ENCODE measurements at regions not wholly inside any gene's neighbourhood (a gene's known extent, or its start where the extent isn't known, plus 50 kb on each side); places are given as distances from the start of the nearest gene placed in this dataset.

GRCh38 chr6:66390393-66390792, 683.4 kb upstream of the EYS start:
- no peak overlapping the region for H2AFZ ChIP-seq (ENCODE audit: low read depth)

GRCh38 chr6:66376001-66376400, 669.0 kb upstream of the EYS start:
- no peaks in the 10 kb centered on the region for H3K27me3 ChIP-seq (ENCODE audit: insufficient read depth, low read depth)
- H3K27ac ChIP-seq = no peak overlapping the region
- H2AFZ ChIP-seq (ENCODE audit: low read depth) = no peak overlapping the region
- H4K20me1 ChIP-seq (ENCODE audit: insufficient read depth) = no peaks in the 10 kb centered on the region
- H3K4me1 ChIP-seq (ENCODE audit: low read depth, poor library complexity, severe bottlenecking) = peaks cover 12% of the 10 kb centered on the region
- H3K36me3 ChIP-seq (ENCODE audit: insufficient read depth) = no peaks in the 10 kb centered on the region
- no peak for TF ChIP-seq CTCF (conservative IDR thresholded peaks at IDR 0.05; ENCODE audit: low read depth, low read length)
- H3K4me3 ChIP-seq (IDR thresholded peaks at IDR 0.05; ENCODE audit: insufficient read depth, low read depth, low read length) = no peak overlapping the region
- no peak overlapping the region for H3K4me2 ChIP-seq
- no peak overlapping the region for H3K9ac ChIP-seq
- no peaks in the 10 kb centered on the region for H3K79me2 ChIP-seq (ENCODE audit: insufficient read depth, low read depth)

More at GRCh38 chr6:66390393-66390792, 683.4 kb upstream of the EYS start:
- H3K4me2 ChIP-seq = no peak overlapping the region
- TF ChIP-seq CTCF (conservative IDR thresholded peaks at IDR 0.05; ENCODE audit: low read depth, low read length) = no peak
- H3K4me3 ChIP-seq (IDR thresholded peaks at IDR 0.05; ENCODE audit: insufficient read depth, low read depth, low read length) = no peak overlapping the region
- no peaks in the 10 kb centered on the region for H3K27me3 ChIP-seq (ENCODE audit: insufficient read depth, low read depth)
- H4K20me1 ChIP-seq (ENCODE audit: insufficient read depth) = no peaks in the 10 kb centered on the region
- H3K27ac ChIP-seq = no peak overlapping the region
- no peaks in the 10 kb centered on the region for H3K4me1 ChIP-seq (ENCODE audit: low read depth, poor library complexity, severe bottlenecking)
- no peaks in the 10 kb centered on the region for H3K79me2 ChIP-seq (ENCODE audit: insufficient read depth, low read depth)
- no peaks in the 10 kb centered on the region for H3K36me3 ChIP-seq (ENCODE audit: insufficient read depth)
- no peak overlapping the region for H3K9ac ChIP-seq

GRCh38 chr6:66369407-66369806, 662.4 kb upstream of the EYS start:
- Histone ChIP-seq H3K27me3 (ENCODE audit: insufficient read depth, low read depth) (no peaks in the 10 kb centered on the region), H3K79me2 (ENCODE audit: insufficient read depth, low read depth) (no peaks in the 10 kb centered on the region), H3K36me3 (ENCODE audit: insufficient read depth) (no peaks in the 10 kb centered on the region), H3K27ac (no peak overlapping the region), H3K4me3 (IDR thresholded peaks at IDR 0.05; ENCODE audit: insufficient read depth, low read depth, low read length) (no peak overlapping the region), H3K4me2 (no peak overlapping the region), H4K20me1 (ENCODE audit: insufficient read depth) (no peaks in the 10 kb centered on the region), H2AFZ (ENCODE audit: low read depth) (no peak overlapping the region), H3K9ac (no peak overlapping the region), H3K4me1 (ENCODE audit: low read depth, poor library complexity, severe bottlenecking) (no peaks in the 10 kb centered on the region)
- no peak for TF ChIP-seq CTCF (conservative IDR thresholded peaks at IDR 0.05; ENCODE audit: low read depth, low read length)

DNA sequence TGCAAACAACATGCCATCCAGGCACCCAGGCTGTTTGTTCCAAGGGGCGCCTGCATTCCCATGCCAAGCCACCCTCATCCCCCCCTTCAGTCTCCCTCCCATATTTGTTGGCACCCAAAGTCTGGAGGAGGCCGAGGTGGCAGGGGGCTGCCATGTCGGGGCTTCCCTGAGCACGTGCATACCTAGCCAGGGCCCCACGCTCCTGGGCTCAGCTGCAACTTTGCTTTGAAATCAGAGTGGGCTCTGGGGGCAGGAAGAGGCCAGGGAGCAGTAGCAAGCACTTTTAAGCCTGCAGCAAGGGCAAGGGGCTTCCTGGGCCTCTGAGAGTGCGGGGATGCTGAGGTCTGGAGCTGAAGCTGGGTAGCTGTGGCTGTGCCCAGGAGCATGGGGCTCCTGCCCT, 655.9 kb upstream of the EYS start:
- Histone ChIP-seq H3K4me1 (ENCODE audit: low read depth, poor library complexity, severe bottlenecking) (no peaks in the 10 kb centered on the region), H2AFZ (ENCODE audit: low read depth) (no peak overlapping the region), H4K20me1 (ENCODE audit: insufficient read depth) (no peaks in the 10 kb centered on the region), H3K79me2 (ENCODE audit: insufficient read depth, low read depth) (no peaks in the 10 kb centered on the region), H3K27ac (no peak overlapping the region), H3K36me3 (ENCODE audit: insufficient read depth) (no peaks in the 10 kb centered on the region), H3K27me3 (ENCODE audit: insufficient read depth, low read depth) (no peaks in the 10 kb centered on the region), H3K4me2 (no peak overlapping the region), H3K9ac (no peak overlapping the region), H3K4me3 (IDR thresholded peaks at IDR 0.05; ENCODE audit: insufficient read depth, low read depth, low read length) (no peak overlapping the region)
- TF ChIP-seq CTCF (conservative IDR thresholded peaks at IDR 0.05; ENCODE audit: low read depth, low read length) = no peak
